ENCODE measurements at regions not wholly inside any gene's neighbourhood (a gene's known extent, or its start where the extent isn't known, plus 50 kb on each side); places are given as distances from the start of the nearest gene placed in this dataset.

- WGBS (ENCODE audit: insufficient coverage, insufficient replicate concordance, low lambda C conversion rate, missing lambda C conversion rate): 49% methylated on average over 5 of the region's 5 CpGs
- no peak for FAIRE-seq
These were observed 252.5 kb upstream of the NR3C2 start for GRCh38 chr4:148694702-148695101.

GRCh38 chr4:148693913-148694649 is 251.9 kb upstream of the NR3C2 start:
- Histone ChIP-seq H3K9me3 (replicated peaks; ENCODE audit: control insufficient read depth, insufficient read depth, low read length) (no peaks in the 10 kb centered on the region), H4K20me1 (ENCODE audit: control insufficient read depth, insufficient read depth) (no peaks in the 10 kb centered on the region), H2AFZ (ENCODE audit: control insufficient read depth, low read depth, low read length) (no peak overlapping the region), H3K9ac (ENCODE audit: control insufficient read depth, insufficient read depth, low read length) (no peak overlapping the region), H3K4me3 (no peak overlapping the region), H3K4me2 (ENCODE audit: control insufficient read depth, insufficient read depth) (no peak overlapping the region), H3K36me3 (ENCODE audit: control insufficient read depth in 2 of 2, insufficient read depth in 2 of 2, low read length in 1 of 2) (no peaks in the 10 kb centered on the region), H3K27me3 (replicated peaks in 1 of 2; ENCODE audit: control insufficient read depth in 2 of 2, insufficient read depth in 2 of 2, low read length in 1 of 2) (no peaks in the 10 kb centered on the region), H3K27ac (ENCODE audit: control insufficient read depth, insufficient read depth) (no peak overlapping the region), H3K79me2 (ENCODE audit: control insufficient read depth, insufficient read depth, low read length) (no peaks in the 10 kb centered on the region), H3K4me1 (ENCODE audit: control insufficient read depth, insufficient read depth, low read length) (no peaks in the 10 kb centered on the region)
- intact Hi-C loops (cut with micrococcal nuclease; ENCODE audit: unreplicated experiment): no loop called here
- ChIA-PET SMC1A (ENCODE audit: uncharacterized antibody, unreplicated experiment) (no interaction called here), RAD21 (ENCODE audit: unreplicated experiment) (no interaction called here), POLR2A (no interaction called here), CTCF (interaction anchor here (0.7 kb wide), 1 partner anchor 637 kb away, joined by 3 read pairs; no protein-coding TSS in a partner anchor)
- BruUV-seq (replicated peaks): no TSS peak
- no peak for TF ChIP-seq ETV6 (conservative IDR thresholded peaks at IDR 0.05 in 1 of 2, IDR thresholded peaks at IDR 0.05 in 1 of 2; ENCODE audit: borderline replicate concordance in 1 of 2, low read depth in 1 of 2)
- ATAC-seq (no peak), DNase-seq (ENCODE audit: low read depth, low spot score) (no peak), FAIRE-seq (no peak)
- in situ Hi-C loops (cut with MboI): no loop called here
- 0% methylated on average over 2 of the region's 2 CpGs for WGBS (ENCODE audit: insufficient coverage, insufficient replicate concordance, low lambda C conversion rate, missing lambda C conversion rate)

More at GRCh38 chr4:148694702-148695101, 252.5 kb upstream of the NR3C2 start:
- Histone ChIP-seq H4K20me1 (ENCODE audit: control insufficient read depth, insufficient read depth) (no peaks in the 10 kb centered on the region), H3K4me2 (ENCODE audit: control insufficient read depth, insufficient read depth) (no peak overlapping the region), H2AFZ (ENCODE audit: control insufficient read depth, low read depth, low read length) (no peak overlapping the region), H3K27ac (ENCODE audit: control insufficient read depth, insufficient read depth) (no peak overlapping the region), H3K4me1 (ENCODE audit: control insufficient read depth, insufficient read depth, low read length) (no peaks in the 10 kb centered on the region), H3K9me3 (replicated peaks; ENCODE audit: control insufficient read depth, insufficient read depth, low read length) (no peaks in the 10 kb centered on the region), H3K4me3 (no peak overlapping the region), H3K27me3 (replicated peaks in 1 of 2; ENCODE audit: control insufficient read depth in 2 of 2, insufficient read depth in 2 of 2, low read length in 1 of 2) (no peaks in the 10 kb centered on the region), H3K36me3 (ENCODE audit: control insufficient read depth in 2 of 2, insufficient read depth in 2 of 2, low read length in 1 of 2) (no peaks in the 10 kb centered on the region), H3K9ac (ENCODE audit: control insufficient read depth, insufficient read depth, low read length) (no peak overlapping the region), H3K79me2 (ENCODE audit: control insufficient read depth, insufficient read depth, low read length) (no peaks in the 10 kb centered on the region)
- in situ Hi-C loops (cut with MboI): no loop called here
- BruUV-seq (replicated peaks): no TSS peak
- RAD21 ChIA-PET (ENCODE audit: unreplicated experiment): no interaction called here
- intact Hi-C loops (cut with micrococcal nuclease; ENCODE audit: unreplicated experiment): no loop called here
- no peak for TF ChIP-seq BCL3 (IDR thresholded peaks at IDR 0.05; ENCODE audit: borderline replicate concordance, insufficient read depth, low read depth, low read length, poor library complexity, severe bottlenecking)
- CTCF ChIA-PET: no interaction called here
- ATAC-seq: no peak
- POLR2A ChIA-PET: no interaction called here
- SMC1A ChIA-PET (ENCODE audit: uncharacterized antibody, unreplicated experiment): no interaction called here
- no peak for DNase-seq (ENCODE audit: low read depth, low spot score)

All from GM12878 (cell line).